ENCODE measurements at regions not wholly inside any gene's neighbourhood (a gene's known extent, or its start where the extent isn't known, plus 50 kb on each side); places are given as distances from the start of the nearest gene placed in this dataset.
A peak's percentile ranks its signal among the peaks of the same experiment; 100 is the strongest.
"Not testable (repeated sequence)": the region's sequence is repeated elsewhere in the genome, so short reads cannot be mapped to it uniquely, and the experiment has no call there.

DNA sequence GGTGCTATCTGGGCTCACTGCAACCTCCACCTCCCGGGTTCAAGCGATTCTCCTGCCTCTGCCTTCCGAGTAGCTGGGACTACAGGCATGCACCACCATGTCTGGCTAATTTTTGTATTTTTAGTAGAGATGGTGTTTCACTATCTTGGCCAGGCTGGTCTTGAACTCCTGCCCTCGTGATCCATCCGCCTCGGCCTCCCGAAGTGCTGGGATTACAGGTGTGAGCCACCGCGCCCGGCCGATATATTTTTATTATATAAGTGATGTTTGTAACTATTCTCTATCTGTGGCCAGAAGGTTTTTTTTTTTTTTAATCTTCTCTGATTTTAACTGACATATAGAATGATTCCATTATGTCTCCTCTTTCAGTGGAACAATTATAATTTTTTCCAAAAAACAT is 579.3 kb upstream of the CITED2 start:
- not testable (repeated sequence) for H2BK5ac ChIP-seq (ENCODE audit: low read length); H2BK15ac ChIP-seq (replicated peaks; ENCODE audit: low read depth); H4K5ac ChIP-seq (ENCODE audit: low read length); H2BK120ac ChIP-seq (ENCODE audit: low read depth, low read length); H3K27ac ChIP-seq (ENCODE audit: low read depth, low read length); H3K23ac ChIP-seq (ENCODE audit: low read length); H3K4ac ChIP-seq (ENCODE audit: low read depth, low read length); H2AK5ac ChIP-seq (ENCODE audit: low read length); H3K36me3 ChIP-seq (ENCODE audit: control insufficient read depth, insufficient read depth, low read length); H3K27me3 ChIP-seq (ENCODE audit: insufficient read depth, low read length, poor library complexity); H3K9ac ChIP-seq (ENCODE audit: low read length); DNase-seq; H3K4me2 ChIP-seq (ENCODE audit: low read length); H3K79me2 ChIP-seq (ENCODE audit: control insufficient read depth, insufficient read depth, low read length); H4K8ac ChIP-seq (ENCODE audit: low read depth, low read length); H3K18ac ChIP-seq (ENCODE audit: low read length); H3K56ac ChIP-seq (ENCODE audit: low read length); H3K79me1 ChIP-seq (ENCODE audit: low read length); H3K4me3 ChIP-seq (ENCODE audit: low read length); H3K4me1 ChIP-seq (ENCODE audit: control insufficient read depth, low read depth, low read length)
- no CpG with 5 or more reads among the region's 11 CpGs for WGBS (ENCODE audit: extremely low coverage, insufficient coverage, low lambda C conversion rate)

DNA sequence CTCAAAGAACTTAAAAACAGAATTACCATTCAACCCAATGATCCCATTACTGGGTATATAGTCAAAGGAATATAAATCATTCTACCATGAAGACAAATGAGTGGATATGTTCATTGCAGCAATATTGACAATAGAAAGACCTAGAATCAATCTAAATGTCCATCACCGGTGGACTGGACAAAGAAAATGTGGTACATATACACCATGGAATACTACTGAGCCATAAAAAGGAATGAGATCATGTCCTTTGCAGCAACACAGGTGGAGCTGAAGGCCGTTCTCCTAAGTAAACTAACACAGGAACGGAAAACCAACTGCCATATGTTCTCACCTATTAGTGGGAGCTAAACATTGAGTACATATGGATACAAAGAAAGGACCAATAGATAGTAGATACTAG is 576.7 kb upstream of the CITED2 start:
- H3K27me3 ChIP-seq (ENCODE audit: insufficient read depth, low read length, poor library complexity): no peaks in the 10 kb centered on the region
- no CpG with 5 or more reads among the region's 3 CpGs for WGBS (ENCODE audit: extremely low coverage, insufficient coverage, low lambda C conversion rate)
- H3K36me3 ChIP-seq (ENCODE audit: control insufficient read depth, insufficient read depth, low read length): no peaks in the 10 kb centered on the region

DNA sequence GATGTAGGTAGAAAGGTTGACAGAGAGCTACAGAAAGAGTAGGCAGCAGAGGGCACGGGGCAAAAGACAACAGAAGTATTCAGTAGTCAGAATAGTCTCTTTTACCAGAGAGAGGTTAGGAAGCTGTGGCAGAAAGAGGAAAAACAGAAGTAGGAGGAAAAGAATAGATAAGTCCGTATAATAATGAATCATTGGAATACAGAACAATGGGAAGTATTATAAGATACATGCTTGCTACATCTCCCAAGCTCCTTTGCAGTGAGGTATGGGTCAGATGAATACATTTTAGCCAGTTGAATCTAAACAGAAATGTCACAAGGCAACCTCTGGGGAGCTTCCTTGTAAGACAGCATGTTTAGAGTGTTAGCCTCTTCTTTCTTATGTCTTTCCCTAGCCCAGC is 570.5 kb upstream of the CITED2 start:
- H3K4me2 ChIP-seq (ENCODE audit: low read length): no peak overlapping the region
- H2AK5ac ChIP-seq (ENCODE audit: low read length): no peak overlapping the region
- H3K23ac ChIP-seq (ENCODE audit: low read length): no peak overlapping the region
- no peak overlapping the region for H3K9ac ChIP-seq (ENCODE audit: low read length)
- no peak overlapping the region for H3K56ac ChIP-seq (ENCODE audit: low read length)
- no peaks in the 10 kb centered on the region for H3K79me1 ChIP-seq (ENCODE audit: low read length)
- no peak overlapping the region for H3K4me3 ChIP-seq (ENCODE audit: low read length)
- H2BK5ac ChIP-seq (ENCODE audit: low read length): no peak overlapping the region
- H3K4ac ChIP-seq (ENCODE audit: low read depth, low read length): no peak overlapping the region
- no peak overlapping the region for H3K27ac ChIP-seq (ENCODE audit: low read depth, low read length)
- H3K18ac ChIP-seq (ENCODE audit: low read length): no peak overlapping the region
- H4K8ac ChIP-seq (ENCODE audit: low read depth, low read length): no peak overlapping the region
- no peak overlapping the region for H4K5ac ChIP-seq (ENCODE audit: low read length)
- H3K36me3 ChIP-seq (ENCODE audit: control insufficient read depth, insufficient read depth, low read length): no peaks in the 10 kb centered on the region
- H2BK120ac ChIP-seq (ENCODE audit: low read depth, low read length): no peak overlapping the region
- no peaks in the 10 kb centered on the region for H3K79me2 ChIP-seq (ENCODE audit: control insufficient read depth, insufficient read depth, low read length)
- WGBS (ENCODE audit: extremely low coverage, insufficient coverage, low lambda C conversion rate): no CpG with 5 or more reads among the region's 2 CpGs
- no peak overlapping the region for H2BK15ac ChIP-seq (replicated peaks; ENCODE audit: low read depth)
- H3K4me1 ChIP-seq (ENCODE audit: control insufficient read depth, low read depth, low read length): peaks cover 9% of the 10 kb centered on the region
- H3K27me3 ChIP-seq (ENCODE audit: insufficient read depth, low read length, poor library complexity): no peaks in the 10 kb centered on the region
- no peak for DNase-seq

More for the DNA sequence above, 576.7 kb upstream of the CITED2 start:
- H4K5ac ChIP-seq (ENCODE audit: low read length): no peak overlapping the region
- H3K27ac ChIP-seq (ENCODE audit: low read depth, low read length): no peak overlapping the region
- no peak overlapping the region for H3K18ac ChIP-seq (ENCODE audit: low read length)
- no peak overlapping the region for H2BK120ac ChIP-seq (ENCODE audit: low read depth, low read length)
- H3K4me2 ChIP-seq (ENCODE audit: low read length): no peak overlapping the region
- no peak overlapping the region for H2AK5ac ChIP-seq (ENCODE audit: low read length)
- H2BK15ac ChIP-seq (replicated peaks; ENCODE audit: low read depth): no peak overlapping the region
- no peaks in the 10 kb centered on the region for H3K79me2 ChIP-seq (ENCODE audit: control insufficient read depth, insufficient read depth, low read length)
- no peak overlapping the region for H3K9ac ChIP-seq (ENCODE audit: low read length)
- DNase-seq: no peak
- H3K56ac ChIP-seq (ENCODE audit: low read length): no peak overlapping the region
- H4K8ac ChIP-seq (ENCODE audit: low read depth, low read length): no peak overlapping the region
- H3K4me3 ChIP-seq (ENCODE audit: low read length): no peak overlapping the region
- H3K79me1 ChIP-seq (ENCODE audit: low read length): no peaks in the 10 kb centered on the region
- no peaks in the 10 kb centered on the region for H3K4me1 ChIP-seq (ENCODE audit: control insufficient read depth, low read depth, low read length)
- no peak overlapping the region for H2BK5ac ChIP-seq (ENCODE audit: low read length)
- H3K4ac ChIP-seq (ENCODE audit: low read depth, low read length): no peak overlapping the region
- no peak overlapping the region for H3K23ac ChIP-seq (ENCODE audit: low read length)

DNA sequence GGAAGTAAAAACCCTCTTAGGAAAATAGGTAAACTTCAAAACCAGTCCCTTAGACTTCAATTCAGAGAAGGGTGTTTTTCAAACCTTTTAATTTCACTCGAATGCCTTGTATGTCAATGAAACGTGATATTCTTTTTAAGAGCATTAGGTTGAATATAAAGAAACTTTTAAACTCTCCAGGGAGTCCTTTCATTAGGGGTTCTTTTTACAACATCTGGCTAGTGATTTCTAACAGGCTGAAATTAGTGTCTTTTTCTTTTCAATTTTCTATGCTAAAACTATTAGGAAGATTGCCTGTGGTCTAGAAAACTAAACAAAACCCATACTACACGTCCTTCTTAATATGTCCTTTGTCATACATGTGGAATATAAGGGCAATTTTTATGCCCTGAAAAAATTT is 569.7 kb upstream of the CITED2 start:
- H3K4ac ChIP-seq (ENCODE audit: low read depth, low read length): no peak overlapping the region

DNA sequence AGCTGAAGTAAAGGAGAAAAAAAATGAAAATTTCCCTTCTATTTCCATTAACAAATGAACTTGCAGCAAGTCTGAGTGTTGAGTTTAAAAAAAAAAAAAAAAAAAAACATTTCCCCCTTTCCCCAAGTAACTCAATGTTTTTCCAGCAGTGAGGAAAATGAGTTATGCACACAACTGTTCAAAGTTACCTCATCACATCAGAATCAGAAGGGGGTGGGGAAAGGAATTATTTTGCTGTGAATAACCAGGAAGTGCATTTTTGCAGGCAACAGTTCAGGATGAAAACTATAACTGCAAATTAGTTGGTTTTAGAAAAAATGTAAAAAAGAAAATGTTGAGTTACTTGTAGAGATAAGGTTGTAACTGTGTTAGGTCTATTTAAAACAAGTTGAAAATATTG is 568.9 kb upstream of the CITED2 start:
- H3K27me3 ChIP-seq (ENCODE audit: insufficient read depth, low read length, poor library complexity): no peaks in the 10 kb centered on the region
- no peaks in the 10 kb centered on the region for H3K36me3 ChIP-seq (ENCODE audit: control insufficient read depth, insufficient read depth, low read length)
- no peak overlapping the region for H3K23ac ChIP-seq (ENCODE audit: low read length)
- no peak overlapping the region for H3K4me3 ChIP-seq (ENCODE audit: low read length)
- H2AK5ac ChIP-seq (ENCODE audit: low read length): no peak overlapping the region
- no peak for DNase-seq
- no peak overlapping the region for H2BK15ac ChIP-seq (replicated peaks; ENCODE audit: low read depth)
- peaks cover 9% of the 10 kb centered on the region for H3K4me1 ChIP-seq (ENCODE audit: control insufficient read depth, low read depth, low read length)
- H3K4ac ChIP-seq (ENCODE audit: low read depth, low read length): no peak overlapping the region
- no peak overlapping the region for H3K18ac ChIP-seq (ENCODE audit: low read length)
- H2BK120ac ChIP-seq (ENCODE audit: low read depth, low read length): no peak overlapping the region
- no peak overlapping the region for H4K8ac ChIP-seq (ENCODE audit: low read depth, low read length)
- H3K27ac ChIP-seq (ENCODE audit: low read depth, low read length): no peak overlapping the region
- H3K4me2 ChIP-seq (ENCODE audit: low read length): no peak overlapping the region
- H3K79me2 ChIP-seq (ENCODE audit: control insufficient read depth, insufficient read depth, low read length): no peaks in the 10 kb centered on the region
- H3K79me1 ChIP-seq (ENCODE audit: low read length): no peaks in the 10 kb centered on the region
- no peak overlapping the region for H4K5ac ChIP-seq (ENCODE audit: low read length)
- no peak overlapping the region for H3K56ac ChIP-seq (ENCODE audit: low read length)
- H2BK5ac ChIP-seq (ENCODE audit: low read length): no peak overlapping the region
- H3K9ac ChIP-seq (ENCODE audit: low read length): no peak overlapping the region

More for the DNA sequence above, 569.7 kb upstream of the CITED2 start:
- H3K27ac ChIP-seq (ENCODE audit: low read depth, low read length): no peak overlapping the region
- H3K79me1 ChIP-seq (ENCODE audit: low read length): no peaks in the 10 kb centered on the region
- no peaks in the 10 kb centered on the region for H3K79me2 ChIP-seq (ENCODE audit: control insufficient read depth, insufficient read depth, low read length)
- H3K4me3 ChIP-seq (ENCODE audit: low read length): no peak overlapping the region
- no peak overlapping the region for H4K8ac ChIP-seq (ENCODE audit: low read depth, low read length)
- no peak overlapping the region for H3K9ac ChIP-seq (ENCODE audit: low read length)
- no peaks in the 10 kb centered on the region for H3K27me3 ChIP-seq (ENCODE audit: insufficient read depth, low read length, poor library complexity)
- H3K23ac ChIP-seq (ENCODE audit: low read length): no peak overlapping the region
- no CpG with 5 or more reads among the region's 3 CpGs for WGBS (ENCODE audit: extremely low coverage, insufficient coverage, low lambda C conversion rate)
- peaks cover 9% of the 10 kb centered on the region for H3K4me1 ChIP-seq (ENCODE audit: control insufficient read depth, low read depth, low read length)
- no peak overlapping the region for H3K18ac ChIP-seq (ENCODE audit: low read length)
- H3K36me3 ChIP-seq (ENCODE audit: control insufficient read depth, insufficient read depth, low read length): no peaks in the 10 kb centered on the region
- H2BK120ac ChIP-seq (ENCODE audit: low read depth, low read length): no peak overlapping the region
- H2BK5ac ChIP-seq (ENCODE audit: low read length): no peak overlapping the region
- no peak overlapping the region for H2BK15ac ChIP-seq (replicated peaks; ENCODE audit: low read depth)
- H4K5ac ChIP-seq (ENCODE audit: low read length): no peak overlapping the region
- no peak overlapping the region for H2AK5ac ChIP-seq (ENCODE audit: low read length)
- H3K56ac ChIP-seq (ENCODE audit: low read length): no peak overlapping the region
- no peak overlapping the region for H3K4me2 ChIP-seq (ENCODE audit: low read length)
- DNase-seq: no peak

DNA sequence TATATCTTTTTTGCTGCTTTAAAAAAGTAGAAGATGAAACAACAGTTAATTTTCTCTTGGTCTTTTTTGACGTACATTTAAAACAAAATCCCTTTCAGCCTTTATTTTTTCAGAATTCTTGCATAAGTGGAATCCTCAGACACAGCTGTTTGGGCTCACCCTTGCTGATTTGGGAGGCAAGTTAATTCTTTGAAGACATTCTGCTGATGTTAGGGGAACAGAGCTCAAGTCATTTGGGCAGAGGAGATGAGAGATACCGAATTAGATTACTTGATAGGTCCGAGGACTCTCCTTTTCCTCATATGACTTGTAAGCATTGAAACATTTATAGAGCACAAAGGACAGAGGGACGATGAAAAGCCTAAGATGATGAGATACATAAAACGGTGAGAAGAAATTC is 567.9 kb upstream of the CITED2 start:
- WGBS (ENCODE audit: extremely low coverage, insufficient coverage, low lambda C conversion rate): no CpG with 5 or more reads among the region's 5 CpGs
- no peak overlapping the region for H3K4me2 ChIP-seq (ENCODE audit: low read length)
- H2BK15ac ChIP-seq (replicated peaks; ENCODE audit: low read depth): no peak overlapping the region
- no peak overlapping the region for H4K5ac ChIP-seq (ENCODE audit: low read length)
- H3K27me3 ChIP-seq (ENCODE audit: insufficient read depth, low read length, poor library complexity): no peaks in the 10 kb centered on the region
- H3K79me1 ChIP-seq (ENCODE audit: low read length): no peaks in the 10 kb centered on the region
- no peak overlapping the region for H2AK5ac ChIP-seq (ENCODE audit: low read length)
- no peak overlapping the region for H3K4me3 ChIP-seq (ENCODE audit: low read length)
- no peak overlapping the region for H3K56ac ChIP-seq (ENCODE audit: low read length)
- peak overlapping the region; percentile 33 for H3K23ac ChIP-seq (ENCODE audit: low read length)
- no peak for DNase-seq
- H2BK120ac ChIP-seq (ENCODE audit: low read depth, low read length): no peak overlapping the region
- no peak overlapping the region for H3K9ac ChIP-seq (ENCODE audit: low read length)
- no peaks in the 10 kb centered on the region for H3K79me2 ChIP-seq (ENCODE audit: control insufficient read depth, insufficient read depth, low read length)
- no peaks in the 10 kb centered on the region for H3K36me3 ChIP-seq (ENCODE audit: control insufficient read depth, insufficient read depth, low read length)
- H3K4ac ChIP-seq (ENCODE audit: low read depth, low read length): no peak overlapping the region
- no peak overlapping the region for H3K27ac ChIP-seq (ENCODE audit: low read depth, low read length)
- no peak overlapping the region for H3K18ac ChIP-seq (ENCODE audit: low read length)
- H4K8ac ChIP-seq (ENCODE audit: low read depth, low read length): no peak overlapping the region
- peaks cover 9% of the 10 kb centered on the region for H3K4me1 ChIP-seq (ENCODE audit: control insufficient read depth, low read depth, low read length)
- H2BK5ac ChIP-seq (ENCODE audit: low read length): no peak overlapping the region

Data from mesendoderm (in vitro differentiated cells).